ENCODE measurements at regions not wholly inside any gene's neighbourhood (a gene's known extent, or its start where the extent isn't known, plus 50 kb on each side); places are given as distances from the start of the nearest gene placed in this dataset.

- no peak overlapping the region for H3K27ac ChIP-seq (ENCODE audit: insufficient read depth in 1 of 2, low read depth in 1 of 2, low read length in 2 of 2, poor library complexity in 1 of 2, severe bottlenecking in 2 of 2)
- H3K36me3 ChIP-seq (ENCODE audit: control insufficient read depth in 4 of 4, insufficient read depth in 4 of 4, low read length in 3 of 4): no peaks in the 10 kb centered on the region
- WGBS (ENCODE audit: insufficient coverage): 100% methylated on average over 2 of the region's 2 CpGs
- H3K9me3 ChIP-seq (ENCODE audit: control extremely low read depth in 1 of 5, control insufficient read depth in 4 of 5, insufficient read depth in 2 of 5, low read depth in 1 of 5, low read length in 4 of 5): peaks cover 0 to 3% (median 0%) of the 10 kb centered on the region in 5 experiments
- no peaks in the 10 kb centered on the region for H3K4me1 ChIP-seq (ENCODE audit: control extremely low read depth in 1 of 4, control insufficient read depth in 4 of 4, insufficient read depth in 4 of 4, low read length in 3 of 4)
- H3K4me3 ChIP-seq (ENCODE audit: control insufficient read depth in 1 of 7, extremely low read depth in 1 of 7, insufficient read depth in 4 of 7, low read depth in 2 of 7, low read length in 6 of 7): no peak overlapping the region
- POLR2A ChIA-PET: no interaction called here
- CTCF ChIA-PET: no interaction called here
- H3K27me3 ChIP-seq (replicated peaks in 2 of 5; ENCODE audit: control insufficient read depth in 4 of 5, insufficient read depth in 5 of 5, low read length in 4 of 5): no peaks in the 10 kb centered on the region
- no peak for DNase-seq
Measured at GRCh38 chr13:81760316-81760715, 1419.4 kb upstream of the SPRY2 start.

GRCh38 chr13:81757348-81757970, 1416.5 kb upstream of the SPRY2 start:
- H3K9me3 ChIP-seq (ENCODE audit: control extremely low read depth in 1 of 5, control insufficient read depth in 4 of 5, insufficient read depth in 2 of 5, low read depth in 1 of 5, low read length in 4 of 5): peaks cover 0 to 3% (median 0%) of the 10 kb centered on the region in 5 experiments
- H3K4me1 ChIP-seq (ENCODE audit: control extremely low read depth in 1 of 4, control insufficient read depth in 4 of 4, insufficient read depth in 4 of 4, low read length in 3 of 4): no peaks in the 10 kb centered on the region
- ChIA-PET POLR2A (no interaction called here), CTCF (no interaction called here)
- no peak overlapping the region for H3K27ac ChIP-seq (ENCODE audit: insufficient read depth in 1 of 2, low read depth in 1 of 2, low read length in 2 of 2, poor library complexity in 1 of 2, severe bottlenecking in 2 of 2)
- DNase-seq: no peak
- no peaks in the 10 kb centered on the region for H3K36me3 ChIP-seq (ENCODE audit: control insufficient read depth in 4 of 4, insufficient read depth in 4 of 4, low read length in 3 of 4)
- H3K27me3 ChIP-seq (replicated peaks in 2 of 5; ENCODE audit: control insufficient read depth in 4 of 5, insufficient read depth in 5 of 5, low read length in 4 of 5): no peaks in the 10 kb centered on the region
- no peak overlapping the region for H3K4me3 ChIP-seq (ENCODE audit: control insufficient read depth in 1 of 7, extremely low read depth in 1 of 7, insufficient read depth in 4 of 7, low read depth in 2 of 7, low read length in 6 of 7)

GRCh38 chr13:81745391-81745790, 1404.5 kb upstream of the SPRY2 start:
- Histone ChIP-seq H3K36me3 (ENCODE audit: control insufficient read depth in 4 of 4, insufficient read depth in 4 of 4, low read length in 3 of 4) (no peaks in the 10 kb centered on the region), H3K4me3 (ENCODE audit: control insufficient read depth in 1 of 7, extremely low read depth in 1 of 7, insufficient read depth in 4 of 7, low read depth in 2 of 7, low read length in 6 of 7) (no peak overlapping the region), H3K9me3 (ENCODE audit: control extremely low read depth in 1 of 5, control insufficient read depth in 4 of 5, insufficient read depth in 2 of 5, low read depth in 1 of 5, low read length in 4 of 5) (peaks cover 0 to 2% (median 0%) of the 10 kb centered on the region in 5 experiments), H3K4me1 (ENCODE audit: control extremely low read depth in 1 of 4, control insufficient read depth in 4 of 4, insufficient read depth in 4 of 4, low read length in 3 of 4) (no peaks in the 10 kb centered on the region), H3K27ac (ENCODE audit: insufficient read depth in 1 of 2, low read depth in 1 of 2, low read length in 2 of 2, poor library complexity in 1 of 2, severe bottlenecking in 2 of 2) (no peak overlapping the region), H3K27me3 (replicated peaks in 2 of 5; ENCODE audit: control insufficient read depth in 4 of 5, insufficient read depth in 5 of 5, low read length in 4 of 5) (no peaks in the 10 kb centered on the region)
- no peak for DNase-seq
- ChIA-PET CTCF (no interaction called here), POLR2A (no interaction called here)
- WGBS (ENCODE audit: insufficient coverage): 100% methylated on average over 2 of the region's 4 CpGs

DNA sequence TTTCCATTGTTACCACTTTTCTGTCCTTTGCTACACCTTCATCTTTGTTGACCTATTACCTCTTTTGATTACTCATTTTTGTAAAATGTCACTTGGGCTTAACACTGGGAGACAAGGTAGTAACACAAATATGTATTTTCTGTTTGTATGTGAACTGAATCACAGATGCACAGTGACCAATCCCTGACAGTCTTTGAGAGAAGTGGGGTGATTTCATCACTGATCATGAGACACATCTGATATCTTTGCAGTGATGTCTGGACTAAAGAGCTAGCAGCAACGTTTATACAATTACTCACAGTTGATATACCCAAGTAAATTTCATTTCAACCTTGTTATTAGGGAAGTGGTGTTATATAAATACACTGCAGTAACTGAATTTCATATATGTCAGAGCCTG, 1397.4 kb upstream of the SPRY2 start:
- CTCF ChIA-PET: no interaction called here
- WGBS (ENCODE audit: insufficient coverage): no CpG with 5 or more reads among the region's 1 CpG
- no peaks in the 10 kb centered on the region for H3K4me1 ChIP-seq (ENCODE audit: control extremely low read depth in 1 of 4, control insufficient read depth in 4 of 4, insufficient read depth in 4 of 4, low read length in 3 of 4)
- H3K27me3 ChIP-seq (replicated peaks in 2 of 5; ENCODE audit: control insufficient read depth in 4 of 5, insufficient read depth in 5 of 5, low read length in 4 of 5): no peaks in the 10 kb centered on the region
- no peak overlapping the region for H3K4me3 ChIP-seq (ENCODE audit: control insufficient read depth in 1 of 7, extremely low read depth in 1 of 7, insufficient read depth in 4 of 7, low read depth in 2 of 7, low read length in 6 of 7)
- H3K9me3 ChIP-seq (ENCODE audit: control extremely low read depth in 1 of 5, control insufficient read depth in 4 of 5, insufficient read depth in 2 of 5, low read depth in 1 of 5, low read length in 4 of 5): no peaks in the 10 kb centered on the region
- POLR2A ChIA-PET: no interaction called here
- H3K27ac ChIP-seq (ENCODE audit: insufficient read depth in 1 of 2, low read depth in 1 of 2, low read length in 2 of 2, poor library complexity in 1 of 2, severe bottlenecking in 2 of 2): no peak overlapping the region
- H3K36me3 ChIP-seq (ENCODE audit: control insufficient read depth in 4 of 4, insufficient read depth in 4 of 4, low read length in 3 of 4): no peaks in the 10 kb centered on the region
- no peak for DNase-seq

GRCh38 chr13:81726037-81726726, 1385.3 kb upstream of the SPRY2 start:
- DNase-seq: no peak
- H3K9me3 ChIP-seq (ENCODE audit: control extremely low read depth in 1 of 5, control insufficient read depth in 4 of 5, insufficient read depth in 2 of 5, low read depth in 1 of 5, low read length in 4 of 5): no peaks in the 10 kb centered on the region
- POLR2A ChIA-PET: interaction anchor here (0.5 kb wide), 1 partner anchor 103 kb away, joined by 3 read pairs; no protein-coding TSS in a partner anchor
- H3K4me1 ChIP-seq (ENCODE audit: control extremely low read depth in 1 of 4, control insufficient read depth in 4 of 4, insufficient read depth in 4 of 4, low read length in 3 of 4): no peaks in the 10 kb centered on the region
- 96% methylated on average over 13 of the region's 14 CpGs for WGBS (ENCODE audit: insufficient coverage)
- H3K27me3 ChIP-seq (replicated peaks in 2 of 5; ENCODE audit: control insufficient read depth in 4 of 5, insufficient read depth in 5 of 5, low read length in 4 of 5): no peaks in the 10 kb centered on the region
- CTCF ChIA-PET: interaction anchor here (1.1 to 1.4 kb wide), 2 partner anchors 13 to 28 kb away, joined by 4 to 5 read pairs; no protein-coding TSS in a partner anchor
- no peaks in the 10 kb centered on the region for H3K36me3 ChIP-seq (ENCODE audit: control insufficient read depth in 4 of 4, insufficient read depth in 4 of 4, low read length in 3 of 4)
- no peak overlapping the region for H3K4me3 ChIP-seq (ENCODE audit: control insufficient read depth in 1 of 7, extremely low read depth in 1 of 7, insufficient read depth in 4 of 7, low read depth in 2 of 7, low read length in 6 of 7)
- H3K27ac ChIP-seq (ENCODE audit: insufficient read depth in 1 of 2, low read depth in 1 of 2, low read length in 2 of 2, poor library complexity in 1 of 2, severe bottlenecking in 2 of 2): no peak overlapping the region

DNA sequence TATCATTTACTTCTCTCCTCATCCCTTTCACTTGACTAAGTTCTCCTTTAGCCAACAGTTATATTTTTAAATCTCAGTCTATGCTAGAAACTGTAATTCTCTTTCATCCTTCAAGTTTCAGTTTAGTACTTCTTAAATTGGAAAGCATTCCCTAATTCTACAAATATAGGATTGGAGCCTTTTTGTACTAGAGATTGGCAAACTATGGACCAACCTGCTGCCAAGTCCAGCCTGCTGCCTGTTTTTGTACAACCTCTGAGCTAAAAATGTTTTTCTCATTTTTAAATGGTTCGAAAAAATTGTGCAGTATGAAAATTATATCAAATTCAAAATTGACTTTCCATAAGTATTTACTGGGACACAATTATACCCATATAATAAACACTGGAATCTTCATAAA, 1381.5 kb upstream of the SPRY2 start:
- H3K4me3 ChIP-seq (ENCODE audit: control insufficient read depth in 1 of 7, extremely low read depth in 1 of 7, insufficient read depth in 4 of 7, low read depth in 2 of 7, low read length in 6 of 7): no peak overlapping the region
- no peak overlapping the region for H3K27ac ChIP-seq (ENCODE audit: insufficient read depth in 1 of 2, low read depth in 1 of 2, low read length in 2 of 2, poor library complexity in 1 of 2, severe bottlenecking in 2 of 2)
- no peaks in the 10 kb centered on the region for H3K9me3 ChIP-seq (ENCODE audit: control extremely low read depth in 1 of 5, control insufficient read depth in 4 of 5, insufficient read depth in 2 of 5, low read depth in 1 of 5, low read length in 4 of 5)
- WGBS (ENCODE audit: insufficient coverage): no CpG with 5 or more reads among the region's 1 CpG
- POLR2A ChIA-PET: no interaction called here
- no peaks in the 10 kb centered on the region for H3K36me3 ChIP-seq (ENCODE audit: control insufficient read depth in 4 of 4, insufficient read depth in 4 of 4, low read length in 3 of 4)
- H3K4me1 ChIP-seq (ENCODE audit: control extremely low read depth in 1 of 4, control insufficient read depth in 4 of 4, insufficient read depth in 4 of 4, low read length in 3 of 4): no peaks in the 10 kb centered on the region
- CTCF ChIA-PET: no interaction called here
- H3K27me3 ChIP-seq (replicated peaks in 2 of 5; ENCODE audit: control insufficient read depth in 4 of 5, insufficient read depth in 5 of 5, low read length in 4 of 5): no peaks in the 10 kb centered on the region
- no peak for DNase-seq

DNA sequence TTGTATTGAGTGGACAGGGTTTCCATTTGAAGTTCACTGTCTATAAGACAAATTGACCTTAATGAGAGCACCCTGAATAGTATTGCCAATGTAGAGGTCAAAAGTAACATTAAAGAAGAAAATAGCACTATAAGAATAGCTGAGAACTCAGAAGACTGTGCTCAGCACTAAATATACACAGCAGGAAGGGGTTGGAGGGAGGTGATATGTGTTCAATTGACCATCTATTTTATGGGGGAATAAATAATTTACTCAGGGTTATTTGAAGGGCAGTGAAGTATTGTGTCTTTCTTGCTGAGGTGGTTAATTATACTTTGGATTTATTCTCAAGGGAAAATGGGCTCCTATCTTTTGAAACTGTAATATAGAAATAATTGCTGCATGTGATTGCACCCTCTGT, 1380.5 kb upstream of the SPRY2 start:
- Histone ChIP-seq H3K9me3 (ENCODE audit: control extremely low read depth in 1 of 5, control insufficient read depth in 4 of 5, insufficient read depth in 2 of 5, low read depth in 1 of 5, low read length in 4 of 5) (no peaks in the 10 kb centered on the region), H3K27ac (ENCODE audit: insufficient read depth in 1 of 2, low read depth in 1 of 2, low read length in 2 of 2, poor library complexity in 1 of 2, severe bottlenecking in 2 of 2) (no peak overlapping the region), H3K4me3 (ENCODE audit: control insufficient read depth in 1 of 7, extremely low read depth in 1 of 7, insufficient read depth in 4 of 7, low read depth in 2 of 7, low read length in 6 of 7) (no peak overlapping the region), H3K36me3 (ENCODE audit: control insufficient read depth in 4 of 4, insufficient read depth in 4 of 4, low read length in 3 of 4) (no peaks in the 10 kb centered on the region), H3K4me1 (ENCODE audit: control extremely low read depth in 1 of 4, control insufficient read depth in 4 of 4, insufficient read depth in 4 of 4, low read length in 3 of 4) (no peaks in the 10 kb centered on the region), H3K27me3 (replicated peaks in 2 of 5; ENCODE audit: control insufficient read depth in 4 of 5, insufficient read depth in 5 of 5, low read length in 4 of 5) (no peaks in the 10 kb centered on the region)
- DNase-seq: no peak
- ChIA-PET POLR2A (no interaction called here), CTCF (no interaction called here)

Data from common myeloid progenitor, CD34-positive (primary cell).